Mucosa of gallbladder (tissue), 1 donor: ENCODE measurements at regions not wholly inside any gene's neighbourhood (a gene's known extent, or its start where the extent isn't known, plus 50 kb on each side); places are given as distances from the start of the nearest gene placed in this dataset.
A peak's percentile ranks its signal among the peaks of the same experiment; 100 is the strongest.
"Not testable (repeated sequence)": the region's sequence is repeated elsewhere in the genome, so short reads cannot be mapped to it uniquely, and the experiment has no call there.

Source experiments
- DNase-seq: peaks from one replicate; pipeline ENCODE4 v3.0.0-alpha.2; 2020; ENCODE audit warnings: low spot score
- donor health status: DM: no; HTN: no; CAD: no.

- no peak for DNase-seq
Observed at GRCh38 chr10:64814201-64814600, 1293.0 kb downstream of the REEP3 start.

GRCh38 chr10:64829888-64830412 lies 1308.7 kb downstream of the REEP3 start:
- DNase-seq = no peak

GRCh38 chr10:64830869-64831268 lies 1309.7 kb downstream of the REEP3 start:
- DNase-seq = no peak

GRCh38 chr10:64840341-64840740 lies 1319.1 kb downstream of the REEP3 start:
- DNase-seq = no peak

- no peak for DNase-seq
Observed at GRCh38 chr10:64846700-64847099, 1325.5 kb downstream of the REEP3 start.

- DNase-seq = no peak
Observed at GRCh38 chr10:64855941-64856340, 1334.7 kb downstream of the REEP3 start.

- no peak for DNase-seq
Observed at GRCh38 chr10:64859911-64860310, 1338.7 kb downstream of the REEP3 start.

GRCh38 chr10:64863836-64864235 lies 1342.6 kb downstream of the REEP3 start:
- no peak for DNase-seq

- peak; percentile 57 for DNase-seq
Observed at GRCh38 chr10:64867501-64867962, 1346.3 kb downstream of the REEP3 start.

GRCh38 chr10:64873088-64873487 lies 1351.9 kb downstream of the REEP3 start:
- DNase-seq = no peak

GRCh38 chr10:64873959-64874358 lies 1352.8 kb downstream of the REEP3 start:
- no peak for DNase-seq

- DNase-seq = no peak
Observed at GRCh38 chr10:64880546-64880945, 1359.3 kb downstream of the REEP3 start.

- DNase-seq = no peak
Observed at GRCh38 chr10:64881257-64881656, 1360.1 kb downstream of the REEP3 start.

- DNase-seq = no peak
Observed at GRCh38 chr10:64896582-64896981, 1375.4 kb downstream of the REEP3 start.

- not testable (repeated sequence) for DNase-seq
Observed at GRCh38 chr10:64906311-64906710, 1385.1 kb downstream of the REEP3 start.

- not testable (repeated sequence) for DNase-seq
Observed at GRCh38 chr10:64924306-64924705, 1403.1 kb downstream of the REEP3 start.

- DNase-seq = no peak
Observed at GRCh38 chr10:64952042-64952441, 1430.8 kb downstream of the REEP3 start.

- no peak for DNase-seq
Observed at GRCh38 chr10:64956441-64956840, 1435.2 kb downstream of the REEP3 start.

GRCh38 chr10:64959116-64959515 lies 1437.9 kb downstream of the REEP3 start:
- no peak for DNase-seq

GRCh38 chr10:64959883-64960282 lies 1438.7 kb downstream of the REEP3 start:
- DNase-seq = no peak

- no peak for DNase-seq
Observed at GRCh38 chr10:64973391-64973790, 1452.2 kb downstream of the REEP3 start.

GRCh38 chr10:64976150-64976549 lies 1454.9 kb downstream of the REEP3 start:
- no peak for DNase-seq

GRCh38 chr10:64977915-64978314 lies 1456.7 kb downstream of the REEP3 start:
- DNase-seq = no peak

GRCh38 chr10:64996886-64997285 lies 1475.7 kb downstream of the REEP3 start:
- DNase-seq = no peak
